ENCODE measurements at regions not wholly inside any gene's neighbourhood (a gene's known extent, or its start where the extent isn't known, plus 50 kb on each side); places are given as distances from the start of the nearest gene placed in this dataset.

- TF ChIP-seq EZH2phosphoT487 (IDR thresholded peaks at IDR 0.05; ENCODE audit: insufficient read depth, low read depth) (no peak), EZH2 (IDR thresholded peaks at IDR 0.05; ENCODE audit: insufficient read depth, poor library complexity, severe bottlenecking) (no peak)
Measured at GRCh38 chr4:32203340-32203739, 1483.2 kb downstream of the PCDH7 start.
